ENCODE measurements at regions not wholly inside any gene's neighbourhood (a gene's known extent, or its start where the extent isn't known, plus 50 kb on each side); places are given as distances from the start of the nearest gene placed in this dataset.

GRCh38 chr1:68651115-68651514 is 154.2 kb upstream of the DEPDC1 start:
- DNase-seq (ENCODE audit: low spot score) (no peak), ATAC-seq (peak; percentile 66)
- Mint-ChIP-seq H3K9me3 (no peaks in the 10 kb centered on the region; the same call in 1 of the 2 replicates), H3K27ac (no peak overlapping the region), H3K4me1 (peaks cover 7% of the 10 kb centered on the region), H3K36me3 (no peaks in the 10 kb centered on the region), H3K4me3 (no peak overlapping the region), H3K27me3 (ENCODE audit: low read depth) (no peaks in the 10 kb centered on the region)
- TF ChIP-seq EMX1 (CRISPR knock-in tag; IDR thresholded peaks at IDR 0.05) (no peak), CBFB (CRISPR knock-in tag; IDR thresholded peaks at IDR 0.05; ENCODE audit: low read depth) (no peak), SP1 (CRISPR knock-in tag; conservative IDR thresholded peaks at IDR 0.05) (no peak), AR (CRISPR knock-in tag; IDR thresholded peaks at IDR 0.05) (no peak), ZNF138 (CRISPR knock-in tag; conservative IDR thresholded peaks at IDR 0.05) (no peak), ZBTB21 (CRISPR knock-in tag; IDR thresholded peaks at IDR 0.05; ENCODE audit: borderline replicate concordance) (no peak)
- ChIA-PET POLR2A (no interaction called here), CTCF (interaction anchor here (1.3 kb wide), 1 partner anchor 51 kb away, joined by 3 read pairs; no protein-coding TSS in a partner anchor)

- CTCF ChIA-PET = no interaction called here
- peaks cover 7% of the 10 kb centered on the region for H3K4me1 Mint-ChIP-seq
- H3K27ac Mint-ChIP-seq = no peak overlapping the region
- POLR2A ChIA-PET = no interaction called here
- no peaks in the 10 kb centered on the region for H3K36me3 Mint-ChIP-seq
- DNase-seq (ENCODE audit: low spot score) (no peak), ATAC-seq (no peak)
- H3K4me3 Mint-ChIP-seq = no peak overlapping the region
- no peaks in the 10 kb centered on the region for H3K27me3 Mint-ChIP-seq (ENCODE audit: low read depth)
- no peaks in the 10 kb centered on the region; the same call in 1 of the 2 replicates for H3K9me3 Mint-ChIP-seq
- TF ChIP-seq ZNF396 (CRISPR knock-in tag; IDR thresholded peaks at IDR 0.05; ENCODE audit: borderline replicate concordance) = no peak
- TF ChIP-seq PRDM15 (CRISPR knock-in tag; IDR thresholded peaks at IDR 0.05) = no peak
- no peak for TF ChIP-seq ZNF317 (CRISPR knock-in tag; IDR thresholded peaks at IDR 0.05; ENCODE audit: borderline replicate concordance, low read depth)
- no peak for TF ChIP-seq ZNF423 (CRISPR knock-in tag; IDR thresholded peaks at IDR 0.05)
- TF ChIP-seq CREB1 (CRISPR knock-in tag; IDR thresholded peaks at IDR 0.05) = no peak
- no peak for TF ChIP-seq ZBTB43 (CRISPR knock-in tag; IDR thresholded peaks at IDR 0.05)
- TF ChIP-seq RELA (CRISPR knock-in tag; IDR thresholded peaks at IDR 0.05; ENCODE audit: borderline replicate concordance) = no peak
- TF ChIP-seq USF1 (CRISPR knock-in tag; IDR thresholded peaks at IDR 0.05) = no peak
- no peak for TF ChIP-seq HMGXB4 (CRISPR knock-in tag; IDR thresholded peaks at IDR 0.05)
- no peak for TF ChIP-seq MAX (CRISPR knock-in tag; IDR thresholded peaks at IDR 0.05)
- no peak for TF ChIP-seq PREB (CRISPR knock-in tag; IDR thresholded peaks at IDR 0.05; ENCODE audit: borderline replicate concordance)
- TF ChIP-seq ZNF532 (CRISPR knock-in tag; IDR thresholded peaks at IDR 0.05; ENCODE audit: borderline replicate concordance) = no peak
- no peak for TF ChIP-seq JAZF1 (CRISPR knock-in tag; IDR thresholded peaks at IDR 0.05)
These were observed 157.0 kb upstream of the DEPDC1 start for GRCh38 chr1:68653882-68654281.

All from WTC11 (cell line).